IgD-negative memory B cell (primary cell): ENCODE measurements at regions not wholly inside any gene's neighbourhood (a gene's known extent, or its start where the extent isn't known, plus 50 kb on each side); places are given as distances from the start of the nearest gene placed in this dataset.

ENCODE experiments used
- H3K27ac Mint-ChIP-seq, 3 donors: one replicate each; pipeline ENCODE4 v1.8.0; 2020 to 2022; ENCODE audit warnings: mild to moderate bottlenecking in 3 of 3, mixed read lengths in 3 of 3, moderate library complexity in 1 of 3
- H3K27me3 Mint-ChIP-seq: one replicate; pipeline ENCODE4 v1.8.0; 2021; ENCODE audit warnings: mixed read lengths
- H3K36me3 Mint-ChIP-seq: one replicate; pipeline ENCODE4 v1.8.0; 2020; ENCODE audit warnings: mild to moderate bottlenecking, mixed read lengths
- H3K4me1 Mint-ChIP-seq, 3 donors: one replicate each; pipeline ENCODE4 v1.8.0; 2020 to 2022; ENCODE audit warnings: mixed read lengths in 3 of 3, mild to moderate bottlenecking in 1 of 3
- H3K4me3 Mint-ChIP-seq, 4 donors: one replicate each; pipeline ENCODE4 v1.8.0; 2020 to 2022; ENCODE audit warnings: mild to moderate bottlenecking in 4 of 4, mixed read lengths in 4 of 4, moderate library complexity in 3 of 4
- H3K9me3 Mint-ChIP-seq, 3 donors: one replicate each; pipeline ENCODE4 v1.8.0; 2020 to 2021; ENCODE audit warnings: mixed read lengths in 3 of 3, mild to moderate bottlenecking in 1 of 3

DNA sequence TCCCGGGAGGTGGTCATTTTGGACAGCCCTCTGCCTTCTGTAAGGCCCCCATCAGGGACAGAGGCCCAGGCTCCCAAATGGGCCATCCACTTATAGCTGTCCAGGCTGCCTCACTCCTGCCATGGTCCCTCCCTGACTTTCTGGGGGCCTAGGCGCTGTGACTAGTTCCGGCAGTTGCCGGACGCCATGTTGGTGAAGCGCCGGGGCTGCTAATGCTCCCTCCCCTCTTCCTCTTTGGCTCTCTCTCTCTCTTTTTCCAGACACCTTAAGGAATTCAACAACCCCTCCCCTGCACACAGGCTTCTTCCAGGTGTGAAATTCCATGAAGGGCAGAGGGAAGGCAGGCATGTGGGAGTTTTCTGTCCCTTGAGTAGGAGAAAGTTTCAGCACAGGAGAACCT lies 445.6 kb downstream of the SOX6 start:
- no peaks in the 10 kb centered on the region for H3K4me1 Mint-ChIP-seq
- H3K36me3 Mint-ChIP-seq: no peaks in the 10 kb centered on the region
- H3K9me3 Mint-ChIP-seq: peaks cover 0 to 4% (median 2%) of the 10 kb centered on the region in 3 donors

GRCh38 chr11:15911377-15912044 lies 444.8 kb downstream of the SOX6 start:
- H3K4me3 Mint-ChIP-seq: no peak overlapping the region
- H3K9me3 Mint-ChIP-seq: peaks cover 0 to 4% (median 2%) of the 10 kb centered on the region in 3 donors
- H3K36me3 Mint-ChIP-seq: no peaks in the 10 kb centered on the region
- no peaks in the 10 kb centered on the region for H3K27me3 Mint-ChIP-seq
- H3K4me1 Mint-ChIP-seq: no peaks in the 10 kb centered on the region
- H3K27ac Mint-ChIP-seq: no peak overlapping the region

More for the DNA sequence above, 445.6 kb downstream of the SOX6 start:
- H3K27me3 Mint-ChIP-seq: no peaks in the 10 kb centered on the region
- H3K27ac Mint-ChIP-seq: no peak overlapping the region
- no peak overlapping the region for H3K4me3 Mint-ChIP-seq

DNA sequence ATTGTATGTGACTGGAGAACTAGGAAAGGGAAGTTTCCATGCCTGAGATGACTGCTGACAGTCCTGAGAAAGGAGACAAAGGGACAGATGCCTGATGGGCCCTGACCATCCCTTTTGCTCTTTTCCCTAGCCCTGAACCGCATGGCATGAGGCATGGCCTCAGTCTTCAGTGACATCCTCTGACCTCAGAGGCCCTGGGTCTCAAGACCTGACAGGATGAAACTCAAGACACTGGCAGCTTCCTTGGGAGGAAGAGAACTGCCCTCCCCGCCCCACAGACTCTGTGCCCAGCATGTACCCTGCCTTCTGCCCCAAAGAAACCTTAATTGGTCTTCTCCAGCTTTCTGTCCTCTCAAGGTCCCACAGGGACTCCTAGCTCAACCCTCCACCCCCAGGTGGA lies 444.1 kb downstream of the SOX6 start:
- Mint-ChIP-seq H3K36me3 (no peaks in the 10 kb centered on the region), H3K9me3 (peaks cover 0 to 4% (median 2%) of the 10 kb centered on the region in 3 donors), H3K27ac (no peak overlapping the region), H3K4me1 (no peaks in the 10 kb centered on the region), H3K27me3 (no peaks in the 10 kb centered on the region), H3K4me3 (no peak overlapping the region)

DNA sequence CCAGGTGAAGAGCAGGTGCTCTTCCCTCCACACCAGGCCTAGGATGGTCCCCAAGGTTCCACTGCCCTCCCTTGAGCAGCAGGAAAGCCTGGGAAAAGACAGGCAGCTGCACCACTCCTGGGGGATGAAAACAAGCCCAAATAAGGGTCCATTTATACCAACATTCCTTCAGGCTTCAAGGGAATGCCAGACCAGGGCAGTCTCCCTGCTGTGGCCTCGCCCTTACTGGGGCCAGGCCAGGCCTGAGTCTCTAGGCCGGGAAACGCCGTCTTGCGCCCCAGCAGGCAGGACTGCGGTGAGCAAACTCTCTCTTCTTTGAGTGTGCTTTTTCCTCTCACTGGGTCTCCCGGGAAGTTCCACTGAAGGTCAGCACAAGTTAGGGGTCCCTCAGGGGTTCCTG lies 443.5 kb downstream of the SOX6 start:
- Mint-ChIP-seq H3K27ac (no peak overlapping the region), H3K27me3 (no peaks in the 10 kb centered on the region), H3K4me3 (no peak overlapping the region), H3K9me3 (peaks cover 0 to 4% (median 2%) of the 10 kb centered on the region in 3 donors), H3K36me3 (no peaks in the 10 kb centered on the region), H3K4me1 (no peaks in the 10 kb centered on the region)

DNA sequence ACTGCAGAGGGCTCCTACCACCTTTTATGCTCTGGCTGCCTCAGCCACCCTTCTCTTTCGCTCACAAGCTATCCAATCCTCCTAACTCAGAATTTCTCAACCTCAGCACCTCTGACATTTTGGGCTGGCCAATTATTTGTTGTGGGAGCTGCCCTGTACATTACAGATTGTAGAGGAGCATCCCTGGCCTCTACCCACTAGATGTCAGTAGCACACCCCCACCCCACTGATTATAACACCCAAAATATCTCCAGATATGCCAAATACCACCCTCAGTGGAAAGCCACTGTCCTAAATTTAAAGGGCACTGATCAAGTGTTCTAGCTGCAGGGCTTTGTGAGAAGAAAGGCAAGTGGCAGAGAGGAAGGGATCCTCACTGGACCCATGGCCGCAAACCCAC lies 443.1 kb downstream of the SOX6 start:
- peaks cover 0 to 4% (median 2%) of the 10 kb centered on the region in 3 donors for H3K9me3 Mint-ChIP-seq
- no peak overlapping the region for H3K27ac Mint-ChIP-seq
- H3K36me3 Mint-ChIP-seq: no peaks in the 10 kb centered on the region
- H3K4me3 Mint-ChIP-seq: no peak overlapping the region
- no peaks in the 10 kb centered on the region for H3K27me3 Mint-ChIP-seq
- H3K4me1 Mint-ChIP-seq: no peaks in the 10 kb centered on the region
